HG03108 (cell line): ENCODE measurements at regions not wholly inside any gene's neighbourhood (a gene's known extent, or its start where the extent isn't known, plus 50 kb on each side); places are given as distances from the start of the nearest gene placed in this dataset.
"Not testable (repeated sequence)": the region's sequence is repeated elsewhere in the genome, so short reads cannot be mapped to it uniquely, and the experiment has no call there.

Source experiments
- ATAC-seq: cut with Tn5 transposase; IDR thresholded peaks from one replicate; pipeline ENCODE4 v1.9.1; 2021; ENCODE audit warnings: moderate library complexity; ENCODE audit not compliant: unreplicated experiment

- no peak for ATAC-seq
These were observed 79.6 kb upstream of the LAPTM4A start for GRCh38 chr2:20130821-20131645.

- ATAC-seq = no peak
These were observed 78.7 kb upstream of the LAPTM4A start for GRCh38 chr2:20130160-20130560.

GRCh38 chr2:20129331-20130159 is 78.1 kb upstream of the LAPTM4A start:
- ATAC-seq = no peak

- no peak for ATAC-seq
These were observed 77.3 kb upstream of the LAPTM4A start for GRCh38 chr2:20128506-20129330.

GRCh38 chr2:20126469-20126868 is 75.0 kb upstream of the LAPTM4A start:
- no peak for ATAC-seq

GRCh38 chr2:20126040-20126439 is 74.6 kb upstream of the LAPTM4A start:
- no peak for ATAC-seq

- ATAC-seq = no peak
These were observed 74.2 kb upstream of the LAPTM4A start for GRCh38 chr2:20125616-20126015.

GRCh38 chr2:20125164-20125563 is 73.7 kb upstream of the LAPTM4A start:
- ATAC-seq = no peak

- ATAC-seq = no peak
These were observed 72.6 kb upstream of the LAPTM4A start for GRCh38 chr2:20123871-20124594.

- ATAC-seq = no peak
These were observed 71.4 kb upstream of the LAPTM4A start for GRCh38 chr2:20122864-20123263.

- no peak for ATAC-seq
These were observed 69.4 kb upstream of the LAPTM4A start for GRCh38 chr2:20120569-20121416.

GRCh38 chr2:20118051-20118450 is 66.6 kb upstream of the LAPTM4A start:
- no peak for ATAC-seq

GRCh38 chr2:20115902-20116301 is 64.5 kb upstream of the LAPTM4A start:
- ATAC-seq = no peak

- ATAC-seq = no peak
These were observed 63.9 kb upstream of the LAPTM4A start for GRCh38 chr2:20115374-20115773.

- ATAC-seq = no peak
These were observed 62.8 kb upstream of the LAPTM4A start for GRCh38 chr2:20113986-20114938.

- ATAC-seq = no peak
These were observed 61.8 kb upstream of the LAPTM4A start for GRCh38 chr2:20113004-20113796.

GRCh38 chr2:20112361-20112760 is 60.9 kb upstream of the LAPTM4A start:
- ATAC-seq = not testable (repeated sequence)
